GM12875 (cell line): ENCODE measurements at regions not wholly inside any gene's neighbourhood (a gene's known extent, or its start where the extent isn't known, plus 50 kb on each side); places are given as distances from the start of the nearest gene placed in this dataset.

ENCODE experiments used
- H3K4me3 ChIP-seq: one replicate; pipeline ENCODE4 v1.5.1; 2011; ENCODE audit warnings: low read depth, low read length, control low read depth
- TF ChIP-seq, protein P1 (sequence below): IDR thresholded peaks from 2 replicates; pipeline ENCODE4 v1.5.1; 2011; ENCODE audit warnings: low read depth, mild to moderate bottlenecking, control low read depth, inconsistent platforms, low read length, moderate library complexity, borderline replicate concordance; ENCODE audit not compliant: insufficient read depth

DNA sequence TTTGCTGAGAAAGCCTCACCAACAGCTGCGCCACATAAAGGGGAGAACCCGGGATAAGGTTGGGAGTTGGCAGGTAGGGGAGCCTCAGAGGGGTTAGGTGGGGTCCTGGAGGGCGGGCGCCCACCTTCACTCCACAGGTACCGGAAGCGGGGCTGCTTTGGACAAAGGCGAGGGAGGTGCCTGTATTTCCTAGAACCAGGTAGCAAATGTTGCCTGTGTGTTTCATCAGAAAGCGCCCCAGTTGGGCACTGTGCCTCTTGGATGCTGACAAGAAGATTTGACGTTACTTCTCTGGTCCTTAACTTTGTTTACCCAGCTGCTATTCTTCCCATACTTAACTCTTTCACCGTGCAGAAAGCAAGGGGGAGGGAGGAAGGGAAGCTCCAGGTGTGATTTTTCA is 278.9 kb downstream of the ZNF536 start:
- TF ChIP-seq, protein P1, sequence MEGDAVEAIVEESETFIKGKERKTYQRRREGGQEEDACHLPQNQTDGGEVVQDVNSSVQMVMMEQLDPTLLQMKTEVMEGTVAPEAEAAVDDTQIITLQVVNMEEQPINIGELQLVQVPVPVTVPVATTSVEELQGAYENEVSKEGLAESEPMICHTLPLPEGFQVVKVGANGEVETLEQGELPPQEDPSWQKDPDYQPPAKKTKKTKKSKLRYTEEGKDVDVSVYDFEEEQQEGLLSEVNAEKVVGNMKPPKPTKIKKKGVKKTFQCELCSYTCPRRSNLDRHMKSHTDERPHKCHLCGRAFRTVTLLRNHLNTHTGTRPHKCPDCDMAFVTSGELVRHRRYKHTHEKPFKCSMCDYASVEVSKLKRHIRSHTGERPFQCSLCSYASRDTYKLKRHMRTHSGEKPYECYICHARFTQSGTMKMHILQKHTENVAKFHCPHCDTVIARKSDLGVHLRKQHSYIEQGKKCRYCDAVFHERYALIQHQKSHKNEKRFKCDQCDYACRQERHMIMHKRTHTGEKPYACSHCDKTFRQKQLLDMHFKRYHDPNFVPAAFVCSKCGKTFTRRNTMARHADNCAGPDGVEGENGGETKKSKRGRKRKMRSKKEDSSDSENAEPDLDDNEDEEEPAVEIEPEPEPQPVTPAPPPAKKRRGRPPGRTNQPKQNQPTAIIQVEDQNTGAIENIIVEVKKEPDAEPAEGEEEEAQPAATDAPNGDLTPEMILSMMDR: no peak
- no peak overlapping the region for H3K4me3 ChIP-seq

DNA sequence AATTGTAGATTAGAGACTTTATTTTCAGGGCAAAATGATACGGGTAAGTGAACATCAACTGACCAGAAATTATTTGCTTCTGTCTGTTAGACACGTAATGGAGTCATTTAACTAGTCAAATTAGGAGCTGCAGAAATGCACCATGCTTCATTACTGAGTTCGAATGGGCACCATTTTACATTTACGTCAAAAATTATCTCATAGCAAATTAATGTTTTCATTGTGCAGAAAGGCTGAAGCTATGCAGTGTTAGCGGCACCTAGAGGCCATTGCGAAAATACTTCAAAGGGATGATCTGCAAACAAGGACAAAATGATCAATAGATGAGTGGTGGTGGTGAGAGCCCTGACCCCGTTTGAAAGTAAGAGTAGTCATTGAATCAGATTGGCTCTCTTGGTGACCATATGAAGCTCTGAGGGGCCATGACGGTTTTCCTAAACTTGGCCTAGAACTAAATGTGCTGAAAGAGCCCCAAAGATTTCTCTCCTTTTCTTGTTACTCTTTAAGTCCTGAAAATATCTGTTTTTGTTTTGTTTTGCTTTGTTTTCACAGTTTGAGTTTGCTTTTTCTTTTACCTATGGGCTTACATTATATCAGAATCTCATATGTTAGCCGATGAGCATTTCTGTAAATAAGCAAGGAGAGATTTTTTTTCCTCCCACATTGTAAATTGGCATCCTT is 277.9 kb downstream of the ZNF536 start:
- TF ChIP-seq, protein P1: peak; percentile 70
- H3K4me3 ChIP-seq: no peak overlapping the region

DNA sequence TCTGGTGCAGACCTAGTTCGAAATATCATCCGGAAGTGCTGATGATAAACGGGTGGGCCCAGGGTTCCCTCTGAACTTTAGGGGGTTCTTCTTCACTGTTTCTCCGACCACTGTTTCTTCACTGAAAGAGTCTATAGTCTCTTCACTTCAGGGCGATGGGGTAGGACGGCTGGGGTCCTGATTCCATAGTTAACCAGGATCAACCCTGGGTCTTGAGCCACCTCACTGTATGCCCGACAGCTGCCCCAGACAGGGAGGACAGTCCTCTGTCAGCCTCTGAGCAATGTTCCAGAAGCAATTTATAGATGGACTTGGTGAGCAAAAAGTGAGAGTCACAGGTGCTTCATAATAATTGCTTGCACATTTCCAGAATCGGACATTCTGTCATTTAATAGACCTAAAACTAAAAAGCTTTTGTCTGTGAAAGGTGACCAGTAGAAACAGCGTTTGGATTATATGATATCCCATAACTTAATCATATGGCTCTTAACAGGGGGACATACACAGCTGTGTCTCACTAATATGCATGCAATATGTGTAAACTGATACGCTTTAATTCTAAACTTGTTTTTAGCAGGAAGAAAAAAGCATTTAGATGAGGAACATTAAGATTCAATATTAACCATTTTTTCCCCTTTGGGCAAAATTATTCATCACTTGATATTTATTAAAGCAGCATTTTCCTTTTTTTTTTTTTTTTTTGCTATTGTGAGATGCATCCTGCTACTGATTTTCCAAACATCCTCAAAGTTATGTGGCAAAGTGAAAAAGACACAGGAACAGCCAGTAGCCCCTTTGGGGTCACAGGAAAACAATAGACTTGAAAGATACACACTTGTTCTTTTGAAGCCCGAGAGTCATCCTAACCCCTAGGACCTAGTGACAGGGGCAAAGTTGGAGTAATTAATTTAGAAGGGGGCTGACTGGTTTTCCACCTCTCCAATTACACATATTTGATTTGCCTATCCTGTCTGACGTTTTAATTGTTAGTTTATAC is 277.0 kb downstream of the ZNF536 start:
- TF ChIP-seq, protein P1: no peak
- no peak overlapping the region for H3K4me3 ChIP-seq

DNA sequence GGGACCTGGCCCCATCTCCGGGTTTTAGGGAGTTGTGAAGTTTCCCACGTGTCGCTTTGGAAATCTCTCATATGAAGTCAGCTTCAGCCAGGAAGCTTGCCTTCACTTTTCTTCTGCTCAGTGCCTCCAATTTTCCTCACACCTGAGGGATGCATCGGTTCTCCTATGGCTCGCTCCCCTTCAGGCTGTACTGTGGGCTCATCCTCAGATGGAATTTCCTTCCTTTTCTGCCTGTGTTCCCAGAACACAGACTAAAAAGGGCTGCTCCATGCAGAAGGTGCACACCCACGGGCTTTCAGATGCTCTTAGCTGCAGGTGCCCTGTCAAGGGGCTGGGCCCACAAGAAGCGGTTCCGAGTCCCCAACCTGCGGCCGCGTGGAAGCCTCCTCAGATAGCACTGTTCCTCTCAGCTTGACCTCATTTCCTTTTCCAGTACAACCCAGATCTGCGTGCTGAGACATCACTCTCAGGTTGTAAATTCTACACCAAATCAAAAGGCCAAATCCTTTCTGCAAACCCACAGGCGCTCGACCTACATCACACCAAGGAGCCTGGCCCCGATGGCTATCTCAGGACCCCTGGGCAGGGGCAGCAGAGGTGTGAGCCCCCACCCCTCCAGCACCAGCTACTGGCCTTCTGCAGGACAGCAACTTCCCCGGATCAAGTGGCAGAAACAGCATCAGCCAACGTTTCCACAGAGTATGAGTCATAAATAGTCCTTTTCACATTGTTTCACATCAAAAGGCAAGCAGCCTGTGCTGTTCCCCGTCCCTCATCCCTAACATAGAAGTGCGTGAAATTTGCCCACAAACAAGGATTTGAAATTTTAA is 275.9 kb downstream of the ZNF536 start:
- no peak overlapping the region for H3K4me3 ChIP-seq
- TF ChIP-seq, protein P1: no peak

DNA sequence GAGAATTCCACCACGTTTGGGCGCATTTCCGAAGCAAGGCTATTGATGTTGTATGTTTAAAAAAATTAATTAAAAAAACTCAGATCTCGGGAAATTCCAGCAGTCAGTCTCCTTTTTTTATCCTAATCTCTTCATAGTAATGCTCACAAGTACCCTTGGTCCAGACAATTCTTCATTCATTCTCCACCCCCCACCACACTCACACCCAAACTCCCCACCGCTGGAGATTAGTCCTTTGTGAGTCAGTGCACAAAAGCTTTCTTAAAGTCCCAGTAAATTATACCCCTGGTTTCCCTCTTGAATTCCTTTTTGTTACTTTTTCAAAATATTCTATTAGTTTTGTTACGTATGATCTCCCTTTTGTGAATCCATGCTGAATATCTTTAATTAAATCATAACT is 274.6 kb downstream of the ZNF536 start:
- TF ChIP-seq, protein P1: no peak
- no peak overlapping the region for H3K4me3 ChIP-seq

DNA sequence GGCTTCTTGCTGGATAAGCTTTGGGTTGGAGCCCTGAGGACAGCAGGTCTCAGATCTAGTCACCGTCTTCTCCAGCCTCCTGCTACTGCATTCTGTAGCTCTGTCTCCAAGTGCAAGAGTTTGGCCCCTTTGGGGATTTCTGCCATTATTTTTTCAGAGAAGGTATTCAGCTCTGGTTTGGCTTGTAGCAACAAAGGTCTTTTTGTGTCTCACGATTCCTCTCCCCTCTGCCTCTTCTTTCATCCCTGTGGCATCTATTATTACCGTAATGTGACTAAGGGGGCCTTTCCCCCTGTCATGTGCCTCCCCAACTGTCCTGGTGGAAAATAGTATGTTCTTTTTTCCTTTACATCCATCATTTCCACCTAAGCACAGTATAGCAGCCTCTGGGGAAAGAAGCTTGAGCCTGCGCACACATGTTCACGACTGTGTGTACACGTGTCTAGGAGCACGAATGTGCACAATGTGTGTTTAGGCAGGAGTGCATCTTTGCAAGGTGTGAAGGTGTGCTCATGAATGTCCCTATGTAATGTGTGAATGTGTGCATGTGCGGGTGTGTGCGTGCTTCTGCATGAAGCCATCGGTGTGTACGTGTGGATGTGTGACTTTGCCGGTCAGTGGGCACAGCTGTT is 273.9 kb downstream of the ZNF536 start:
- TF ChIP-seq, protein P1: no peak
- H3K4me3 ChIP-seq: no peak overlapping the region
